Neural crest cell (in vitro differentiated cells): ENCODE measurements at regions not wholly inside any gene's neighbourhood (a gene's known extent, or its start where the extent isn't known, plus 50 kb on each side); places are given as distances from the start of the nearest gene placed in this dataset.
"Not testable (repeated sequence)": the region's sequence is repeated elsewhere in the genome, so short reads cannot be mapped to it uniquely, and the experiment has no call there.

Experiments
- DNase-seq: peaks from one replicate; pipeline ENCODE4 v3.0.0; 2021; ENCODE audit warnings: low read depth, mixed read lengths, low spot score
- H3K27ac Mint-ChIP-seq: one replicate; pipeline ENCODE4 v1.8.0; 2021; ENCODE audit warnings: mild to moderate bottlenecking, mixed read lengths; ENCODE audit not compliant: unreplicated experiment
- H3K27me3 Mint-ChIP-seq: 2 replicates; pipeline ENCODE4 v1.8.0; 2021; ENCODE audit warnings: low read depth, mild to moderate bottlenecking, mixed read lengths
- H3K36me3 Mint-ChIP-seq: 2 replicates; pipeline ENCODE4 v1.8.0; 2021; ENCODE audit warnings: low read depth, mild to moderate bottlenecking, mixed read lengths
- H3K4me1 Mint-ChIP-seq: 2 replicates; pipeline ENCODE4 v1.8.0; 2021; ENCODE audit warnings: mixed read lengths
- H3K4me3 Mint-ChIP-seq: one replicate; pipeline ENCODE4 v1.8.0; 2021; ENCODE audit warnings: mild to moderate bottlenecking, mixed read lengths
- H3K9me3 Mint-ChIP-seq: 2 replicates; pipeline ENCODE4 v1.8.0; 2021; ENCODE audit warnings: mixed read lengths
- TF ChIP-seq, protein P1 (sequence below): fragments of 200-600 bp; sonication (generic); conservative IDR thresholded peaks from 2 replicates; pipeline ENCODE4 v1.5.0; 2021; ENCODE audit warnings: antibody characterized with exemption, mild to moderate bottlenecking

DNA sequence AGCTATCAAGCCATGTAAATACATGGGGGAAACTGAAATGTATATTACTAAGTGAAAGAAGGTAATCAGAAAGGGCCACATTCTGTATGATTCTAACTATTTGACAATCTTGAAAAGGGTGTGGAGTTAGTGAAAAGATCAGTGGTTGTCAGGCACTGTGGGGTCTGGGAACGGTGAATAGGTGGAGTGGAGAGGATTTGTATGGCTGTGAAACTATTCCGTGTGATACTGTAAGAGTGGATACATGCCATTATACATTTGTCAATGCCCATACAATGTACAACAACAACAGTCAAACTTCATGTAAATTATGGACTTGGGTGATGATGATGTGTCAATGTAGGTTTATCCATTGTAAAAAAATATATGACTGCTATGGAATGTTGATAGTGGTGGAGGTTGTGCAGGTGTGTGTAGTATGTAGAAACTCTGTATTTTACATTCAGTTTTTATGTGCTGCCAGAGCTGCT is 1116.2 kb downstream of the SUCLG1 start:
- Mint-ChIP-seq H3K4me3 (no peak overlapping the region), H3K4me1 (no peaks in the 10 kb centered on the region), H3K9me3 (peaks cover 9% of the 10 kb centered on the region), H3K27me3 (no peaks in the 10 kb centered on the region), H3K27ac (no peak overlapping the region), H3K36me3 (no peaks in the 10 kb centered on the region)
- no peak for DNase-seq
- TF ChIP-seq, protein P1, sequence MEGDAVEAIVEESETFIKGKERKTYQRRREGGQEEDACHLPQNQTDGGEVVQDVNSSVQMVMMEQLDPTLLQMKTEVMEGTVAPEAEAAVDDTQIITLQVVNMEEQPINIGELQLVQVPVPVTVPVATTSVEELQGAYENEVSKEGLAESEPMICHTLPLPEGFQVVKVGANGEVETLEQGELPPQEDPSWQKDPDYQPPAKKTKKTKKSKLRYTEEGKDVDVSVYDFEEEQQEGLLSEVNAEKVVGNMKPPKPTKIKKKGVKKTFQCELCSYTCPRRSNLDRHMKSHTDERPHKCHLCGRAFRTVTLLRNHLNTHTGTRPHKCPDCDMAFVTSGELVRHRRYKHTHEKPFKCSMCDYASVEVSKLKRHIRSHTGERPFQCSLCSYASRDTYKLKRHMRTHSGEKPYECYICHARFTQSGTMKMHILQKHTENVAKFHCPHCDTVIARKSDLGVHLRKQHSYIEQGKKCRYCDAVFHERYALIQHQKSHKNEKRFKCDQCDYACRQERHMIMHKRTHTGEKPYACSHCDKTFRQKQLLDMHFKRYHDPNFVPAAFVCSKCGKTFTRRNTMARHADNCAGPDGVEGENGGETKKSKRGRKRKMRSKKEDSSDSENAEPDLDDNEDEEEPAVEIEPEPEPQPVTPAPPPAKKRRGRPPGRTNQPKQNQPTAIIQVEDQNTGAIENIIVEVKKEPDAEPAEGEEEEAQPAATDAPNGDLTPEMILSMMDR, result no peak

DNA sequence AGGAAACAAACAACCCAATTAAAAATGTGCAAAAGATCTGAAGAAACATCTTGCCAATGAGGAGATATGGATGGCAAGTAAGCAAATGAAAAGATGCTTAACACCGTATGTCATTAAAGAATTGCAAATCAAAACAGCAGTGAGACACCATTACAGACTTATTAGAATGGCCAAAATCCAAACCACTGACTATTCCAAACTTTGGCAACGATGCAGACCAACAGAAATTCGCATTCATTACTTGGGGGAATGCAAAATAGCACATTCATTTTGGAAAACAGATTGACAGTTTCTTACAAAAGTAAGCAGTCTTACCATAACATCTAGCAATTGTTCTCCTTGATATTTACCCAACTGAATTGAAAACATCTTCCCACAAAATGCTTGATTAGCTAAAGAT is 1118.7 kb downstream of the SUCLG1 start:
- TF ChIP-seq, protein P1, result no peak
- no peaks in the 10 kb centered on the region for H3K27me3 Mint-ChIP-seq
- no peak overlapping the region for H3K4me3 Mint-ChIP-seq
- no peaks in the 10 kb centered on the region for H3K4me1 Mint-ChIP-seq
- peaks cover 4% of the 10 kb centered on the region for H3K9me3 Mint-ChIP-seq
- H3K36me3 Mint-ChIP-seq, result no peaks in the 10 kb centered on the region
- DNase-seq, result no peak
- H3K27ac Mint-ChIP-seq, result no peak overlapping the region

DNA sequence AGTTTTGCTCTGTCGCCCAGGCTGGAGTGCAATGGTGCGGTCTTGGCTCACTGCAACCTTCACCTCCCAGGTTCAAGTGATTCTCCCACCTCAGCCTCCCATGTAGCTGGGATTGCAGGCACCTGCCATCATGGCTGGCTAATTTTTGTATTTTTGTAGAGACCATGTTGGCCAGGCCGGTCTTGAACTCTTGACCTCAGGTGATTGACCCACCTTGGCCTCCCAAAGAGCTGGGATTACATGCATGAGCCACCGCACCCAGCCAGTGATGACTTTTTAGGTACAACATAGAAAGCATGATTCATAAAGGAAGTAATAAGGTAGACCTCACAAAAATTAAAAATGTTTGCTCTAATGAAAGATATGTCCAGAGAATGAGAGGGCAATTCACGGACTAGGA is 1119.1 kb downstream of the SUCLG1 start:
- not testable (repeated sequence) for H3K9me3 Mint-ChIP-seq, H3K27ac Mint-ChIP-seq, H3K4me1 Mint-ChIP-seq, DNase-seq, H3K27me3 Mint-ChIP-seq, H3K4me3 Mint-ChIP-seq, H3K36me3 Mint-ChIP-seq

DNA sequence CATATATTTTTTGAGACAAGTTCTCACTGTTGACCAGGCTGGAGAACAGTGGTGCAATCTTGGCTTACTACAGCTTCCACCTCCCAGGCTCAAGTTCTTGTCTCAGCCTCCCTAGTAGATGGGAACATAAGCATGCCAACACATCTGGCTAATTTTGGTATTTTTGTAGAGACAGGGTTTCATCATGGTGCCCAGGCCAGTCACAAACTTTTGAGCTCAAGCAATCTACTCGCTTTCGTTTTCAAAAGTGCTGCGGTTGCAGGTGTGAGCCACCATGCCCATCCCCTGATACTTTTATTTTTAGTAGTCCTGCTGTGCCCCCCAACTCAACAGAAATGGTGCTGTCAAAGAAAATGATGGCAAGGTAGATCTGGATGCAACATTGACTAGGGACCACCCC is 1127.3 kb downstream of the SUCLG1 start:
- H3K9me3 Mint-ChIP-seq, result no peaks in the 10 kb centered on the region
- no peak overlapping the region for H3K4me3 Mint-ChIP-seq
- H3K4me1 Mint-ChIP-seq, result no peaks in the 10 kb centered on the region
- no peak for DNase-seq
- H3K27me3 Mint-ChIP-seq, result peaks cover 2% of the 10 kb centered on the region
- H3K27ac Mint-ChIP-seq, result no peak overlapping the region
- TF ChIP-seq, protein P1, result no peak
- H3K36me3 Mint-ChIP-seq, result no peaks in the 10 kb centered on the region

DNA sequence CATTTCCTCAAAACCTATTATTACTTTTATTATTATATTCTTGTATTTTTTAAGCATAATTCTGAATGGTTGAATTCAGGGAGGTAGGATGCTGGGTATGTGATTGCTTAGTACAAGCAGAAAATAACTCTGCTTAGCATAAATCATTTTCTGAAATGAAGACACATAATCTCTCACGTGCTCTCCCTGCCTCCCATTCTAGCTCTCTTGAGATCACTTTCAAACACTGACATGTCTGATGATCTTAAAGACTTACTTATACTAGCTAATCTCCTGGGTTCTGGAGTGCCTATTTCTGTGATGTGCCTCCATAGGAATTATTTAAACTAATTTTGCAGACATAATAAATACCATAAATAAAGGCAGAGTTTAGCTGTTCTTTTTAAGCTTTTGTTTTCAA is 1136.0 kb downstream of the SUCLG1 start:
- TF ChIP-seq, protein P1, result no peak
- Mint-ChIP-seq H3K27ac (no peak overlapping the region), H3K4me3 (no peak overlapping the region), H3K4me1 (peaks cover 4% of the 10 kb centered on the region), H3K36me3 (no peaks in the 10 kb centered on the region), H3K9me3 (no peaks in the 10 kb centered on the region), H3K27me3 (peaks cover 9% of the 10 kb centered on the region)
- no peak for DNase-seq

DNA sequence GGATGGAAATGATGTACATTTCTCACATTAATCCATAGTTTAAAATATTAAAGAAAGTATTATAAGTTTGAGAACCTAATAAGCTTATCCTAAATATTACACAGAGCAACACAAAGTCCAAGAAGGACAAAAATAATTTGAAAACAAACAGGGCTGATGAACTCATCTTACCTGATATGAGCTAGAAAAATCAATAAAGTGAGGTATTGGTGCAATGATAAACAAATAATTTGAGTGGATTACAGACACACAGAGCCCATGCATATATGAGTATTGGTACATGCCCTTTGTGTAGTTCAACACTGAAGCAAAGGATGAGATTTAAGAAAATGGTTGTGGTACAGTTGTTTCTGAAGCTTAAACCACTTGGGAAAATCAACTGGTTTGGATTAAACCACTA is 1139.0 kb downstream of the SUCLG1 start:
- no peak for DNase-seq
- TF ChIP-seq, protein P1, result no peak
- peaks cover 9% of the 10 kb centered on the region for H3K27me3 Mint-ChIP-seq
- no peak overlapping the region for H3K4me3 Mint-ChIP-seq
- H3K27ac Mint-ChIP-seq, result no peak overlapping the region
- peaks cover 4% of the 10 kb centered on the region for H3K4me1 Mint-ChIP-seq
- H3K9me3 Mint-ChIP-seq, result no peaks in the 10 kb centered on the region
- H3K36me3 Mint-ChIP-seq, result no peaks in the 10 kb centered on the region
